Memory B cell (primary cell): ENCODE measurements at regions not wholly inside any gene's neighbourhood (a gene's known extent, or its start where the extent isn't known, plus 50 kb on each side); places are given as distances from the start of the nearest gene placed in this dataset.

Experiments
- ATAC-seq: fragments of 150-1000 bp; cut with Tn5 transposase; 2 replicates; pipeline ENCODE4 v1.10.0; 2021; ENCODE audit warnings: low read depth, mild to moderate bottlenecking, moderate library complexity
- DNase-seq, 2 donors: peaks; one replicate each; pipeline ENCODE4 v3.0.0; 2022; ENCODE audit warnings: low spot score in 2 of 2
- H3K27ac Mint-ChIP-seq: one replicate; pipeline ENCODE4 v1.8.0; 2022; ENCODE audit warnings: mild to moderate bottlenecking, moderate library complexity, mixed read lengths
- H3K27me3 Mint-ChIP-seq: one replicate; pipeline ENCODE4 v1.8.0; 2022; ENCODE audit warnings: mixed read lengths
- H3K36me3 Mint-ChIP-seq: one replicate; pipeline ENCODE4 v1.8.0; 2022; ENCODE audit warnings: mild to moderate bottlenecking, mixed read lengths
- H3K4me1 Mint-ChIP-seq: one replicate; pipeline ENCODE4 v1.8.0; 2022; ENCODE audit warnings: mixed read lengths
- H3K4me3 Mint-ChIP-seq: one replicate; pipeline ENCODE4 v1.8.0; 2022; ENCODE audit warnings: mild to moderate bottlenecking, moderate library complexity, mixed read lengths
- H3K9me3 Mint-ChIP-seq: one replicate; pipeline ENCODE4 v1.8.0; 2022; ENCODE audit warnings: mixed read lengths

- peaks cover 1% of the 10 kb centered on the region for H3K9me3 Mint-ChIP-seq
- ATAC-seq: no peak
- no peaks in the 10 kb centered on the region for H3K27me3 Mint-ChIP-seq
- H3K4me1 Mint-ChIP-seq: no peaks in the 10 kb centered on the region
- H3K27ac Mint-ChIP-seq: no peak overlapping the region
- H3K4me3 Mint-ChIP-seq: no peak overlapping the region
- no peak for DNase-seq
- H3K36me3 Mint-ChIP-seq: no peaks in the 10 kb centered on the region
Observed at GRCh38 chr1:239644604-239645003, 258.2 kb downstream of the CHRM3 start.

- ATAC-seq (no peak), DNase-seq (no peak)
- Mint-ChIP-seq H3K27ac (no peak overlapping the region), H3K36me3 (no peaks in the 10 kb centered on the region), H3K27me3 (no peaks in the 10 kb centered on the region), H3K9me3 (peaks cover 3% of the 10 kb centered on the region), H3K4me3 (no peak overlapping the region), H3K4me1 (no peaks in the 10 kb centered on the region)
Observed at GRCh38 chr1:239647045-239647444, 260.7 kb downstream of the CHRM3 start.

- Mint-ChIP-seq H3K9me3 (peaks cover 4% of the 10 kb centered on the region), H3K4me1 (no peaks in the 10 kb centered on the region), H3K36me3 (no peaks in the 10 kb centered on the region), H3K27me3 (no peaks in the 10 kb centered on the region), H3K27ac (no peak overlapping the region), H3K4me3 (no peak overlapping the region)
- DNase-seq: no peak
- no peak for ATAC-seq
Observed at GRCh38 chr1:239647964-239648632, 261.7 kb downstream of the CHRM3 start.

- H3K27ac Mint-ChIP-seq: no peak overlapping the region
- H3K4me1 Mint-ChIP-seq: no peaks in the 10 kb centered on the region
Observed at GRCh38 chr1:239655023-239655422, 268.7 kb downstream of the CHRM3 start.

GRCh38 chr1:239657291-239657690, 270.9 kb downstream of the CHRM3 start:
- no peak overlapping the region for H3K27ac Mint-ChIP-seq
- H3K9me3 Mint-ChIP-seq: peaks cover 10% of the 10 kb centered on the region
- H3K27me3 Mint-ChIP-seq: no peaks in the 10 kb centered on the region
- H3K36me3 Mint-ChIP-seq: peaks cover 1% of the 10 kb centered on the region
- no peak overlapping the region for H3K4me3 Mint-ChIP-seq
- no peak for DNase-seq
- ATAC-seq: no peak
- no peaks in the 10 kb centered on the region for H3K4me1 Mint-ChIP-seq

More at GRCh38 chr1:239655023-239655422, 268.7 kb downstream of the CHRM3 start:
- DNase-seq (no peak), ATAC-seq (no peak)
- peaks cover 10% of the 10 kb centered on the region for H3K9me3 Mint-ChIP-seq
- H3K36me3 Mint-ChIP-seq: no peaks in the 10 kb centered on the region
- no peak overlapping the region for H3K4me3 Mint-ChIP-seq
- H3K27me3 Mint-ChIP-seq: no peaks in the 10 kb centered on the region

GRCh38 chr1:239662950-239663349, 276.6 kb downstream of the CHRM3 start:
- ATAC-seq (no peak), DNase-seq (no peak)
- no peak overlapping the region for H3K27ac Mint-ChIP-seq
- H3K36me3 Mint-ChIP-seq: peaks cover 1% of the 10 kb centered on the region
- no peaks in the 10 kb centered on the region for H3K27me3 Mint-ChIP-seq
- H3K4me3 Mint-ChIP-seq: no peak overlapping the region
- no peaks in the 10 kb centered on the region for H3K4me1 Mint-ChIP-seq
- peaks cover 18% of the 10 kb centered on the region for H3K9me3 Mint-ChIP-seq

GRCh38 chr1:239672256-239672655, 285.9 kb downstream of the CHRM3 start:
- Mint-ChIP-seq H3K4me3 (no peak overlapping the region), H3K9me3 (peaks cover 5% of the 10 kb centered on the region), H3K27me3 (no peaks in the 10 kb centered on the region), H3K27ac (no peak overlapping the region), H3K36me3 (no peaks in the 10 kb centered on the region), H3K4me1 (no peaks in the 10 kb centered on the region)
- DNase-seq: no peak
- ATAC-seq: no peak

GRCh38 chr1:239675735-239676134, 289.4 kb downstream of the CHRM3 start:
- Mint-ChIP-seq H3K36me3 (no peaks in the 10 kb centered on the region), H3K9me3 (peaks cover 5% of the 10 kb centered on the region), H3K4me1 (no peaks in the 10 kb centered on the region), H3K27ac (no peak overlapping the region), H3K4me3 (no peak overlapping the region), H3K27me3 (no peaks in the 10 kb centered on the region)
- DNase-seq (no peak), ATAC-seq (no peak)

GRCh38 chr1:239676522-239677273, 290.3 kb downstream of the CHRM3 start:
- ATAC-seq (no peak), DNase-seq (no peak)
- Mint-ChIP-seq H3K27ac (no peak overlapping the region), H3K36me3 (no peaks in the 10 kb centered on the region), H3K4me1 (no peaks in the 10 kb centered on the region), H3K9me3 (peaks cover 5% of the 10 kb centered on the region), H3K27me3 (no peaks in the 10 kb centered on the region), H3K4me3 (no peak overlapping the region)

- H3K9me3 Mint-ChIP-seq: peaks cover 5% of the 10 kb centered on the region
- DNase-seq: no peak
Observed at GRCh38 chr1:239677362-239677761, 291.0 kb downstream of the CHRM3 start.

GRCh38 chr1:239678181-239678580, 291.8 kb downstream of the CHRM3 start:
- Mint-ChIP-seq H3K9me3 (peaks cover 5% of the 10 kb centered on the region), H3K36me3 (no peaks in the 10 kb centered on the region)

More at GRCh38 chr1:239677362-239677761, 291.0 kb downstream of the CHRM3 start:
- Mint-ChIP-seq H3K4me3 (no peak overlapping the region), H3K27ac (no peak overlapping the region), H3K4me1 (no peaks in the 10 kb centered on the region), H3K36me3 (no peaks in the 10 kb centered on the region), H3K27me3 (no peaks in the 10 kb centered on the region)
- no peak for ATAC-seq

GRCh38 chr1:239682046-239682445, 295.7 kb downstream of the CHRM3 start:
- Mint-ChIP-seq H3K9me3 (peaks cover 3% of the 10 kb centered on the region), H3K4me1 (no peaks in the 10 kb centered on the region)
- no peak for ATAC-seq

More at GRCh38 chr1:239678181-239678580, 291.8 kb downstream of the CHRM3 start:
- H3K4me3 Mint-ChIP-seq: no peak overlapping the region
- no peaks in the 10 kb centered on the region for H3K27me3 Mint-ChIP-seq
- DNase-seq (no peak), ATAC-seq (no peak)
- H3K27ac Mint-ChIP-seq: no peak overlapping the region
- no peaks in the 10 kb centered on the region for H3K4me1 Mint-ChIP-seq

GRCh38 chr1:239682960-239683359, 296.6 kb downstream of the CHRM3 start:
- H3K4me3 Mint-ChIP-seq: no peak overlapping the region
- no peaks in the 10 kb centered on the region for H3K27me3 Mint-ChIP-seq
- H3K27ac Mint-ChIP-seq: no peak overlapping the region
- H3K9me3 Mint-ChIP-seq: peaks cover 3% of the 10 kb centered on the region
- no peaks in the 10 kb centered on the region for H3K36me3 Mint-ChIP-seq
- H3K4me1 Mint-ChIP-seq: no peaks in the 10 kb centered on the region
- DNase-seq (no peak), ATAC-seq (no peak)

More at GRCh38 chr1:239682046-239682445, 295.7 kb downstream of the CHRM3 start:
- no peak for DNase-seq
- H3K27ac Mint-ChIP-seq: no peak overlapping the region
- H3K27me3 Mint-ChIP-seq: no peaks in the 10 kb centered on the region
- H3K4me3 Mint-ChIP-seq: no peak overlapping the region
- H3K36me3 Mint-ChIP-seq: no peaks in the 10 kb centered on the region

- no peak for ATAC-seq
- DNase-seq: no peak
- no peak overlapping the region for H3K4me3 Mint-ChIP-seq
- H3K4me1 Mint-ChIP-seq: no peaks in the 10 kb centered on the region
- H3K9me3 Mint-ChIP-seq: peaks cover 1% of the 10 kb centered on the region
- no peaks in the 10 kb centered on the region for H3K36me3 Mint-ChIP-seq
- H3K27me3 Mint-ChIP-seq: no peaks in the 10 kb centered on the region
- H3K27ac Mint-ChIP-seq: no peak overlapping the region
Observed at GRCh38 chr1:239686386-239686785, 300.0 kb downstream of the CHRM3 start.
